ENCODE measurements at regions not wholly inside any gene's neighbourhood (a gene's known extent, or its start where the extent isn't known, plus 50 kb on each side); places are given as distances from the start of the nearest gene placed in this dataset.

GRCh38 chr13:73966331-73966730 is 167.9 kb downstream of the KLF12 start:
- no peak for DNase-seq (ENCODE audit: low spot score)

- no peak for DNase-seq (ENCODE audit: low spot score)
Measured at GRCh38 chr13:73962284-73962683, 171.9 kb downstream of the KLF12 start.

GRCh38 chr13:73961181-73961580 is 173.0 kb downstream of the KLF12 start:
- no peak for DNase-seq (ENCODE audit: low spot score)

- DNase-seq (ENCODE audit: low spot score) = no peak
Measured at GRCh38 chr13:73960474-73960873, 173.7 kb downstream of the KLF12 start.

GRCh38 chr13:73958657-73959397 is 175.4 kb downstream of the KLF12 start:
- DNase-seq (ENCODE audit: low spot score) = no peak

GRCh38 chr13:73957889-73958288 is 176.3 kb downstream of the KLF12 start:
- DNase-seq (ENCODE audit: low spot score) = no peak

- DNase-seq (ENCODE audit: low spot score) = no peak
Measured at GRCh38 chr13:73956795-73957408, 177.3 kb downstream of the KLF12 start.

GRCh38 chr13:73955977-73956500 is 178.2 kb downstream of the KLF12 start:
- DNase-seq (ENCODE audit: low spot score) = no peak

- no peak for DNase-seq (ENCODE audit: low spot score)
Measured at GRCh38 chr13:73954808-73955207, 179.4 kb downstream of the KLF12 start.

GRCh38 chr13:73952648-73953047 is 181.6 kb downstream of the KLF12 start:
- no peak for DNase-seq (ENCODE audit: low spot score)

GRCh38 chr13:73948848-73949529 is 185.2 kb downstream of the KLF12 start:
- no peak for DNase-seq (ENCODE audit: low spot score)

- no peak for DNase-seq (ENCODE audit: low spot score)
Measured at GRCh38 chr13:73945871-73946270, 188.3 kb downstream of the KLF12 start.

- DNase-seq (ENCODE audit: low spot score) = no peak
Measured at GRCh38 chr13:73945382-73945781, 188.8 kb downstream of the KLF12 start.

- DNase-seq (ENCODE audit: low spot score) = no peak
Measured at GRCh38 chr13:73943965-73944233, 190.3 kb downstream of the KLF12 start.

GRCh38 chr13:73943137-73943964 is 190.9 kb downstream of the KLF12 start:
- no peak for DNase-seq (ENCODE audit: low spot score)

GRCh38 chr13:73941752-73942151 is 192.5 kb downstream of the KLF12 start:
- DNase-seq (ENCODE audit: low spot score) = no peak

- no peak for DNase-seq (ENCODE audit: low spot score)
Measured at GRCh38 chr13:73940098-73940497, 194.1 kb downstream of the KLF12 start.

- no peak for DNase-seq (ENCODE audit: low spot score)
Measured at GRCh38 chr13:73939603-73940002, 194.6 kb downstream of the KLF12 start.

GRCh38 chr13:73939071-73939380 is 195.2 kb downstream of the KLF12 start:
- no peak for DNase-seq (ENCODE audit: low spot score)

GRCh38 chr13:73938372-73939070 is 195.7 kb downstream of the KLF12 start:
- DNase-seq (ENCODE audit: low spot score) = no peak

GRCh38 chr13:73937441-73937840 is 196.8 kb downstream of the KLF12 start:
- DNase-seq (ENCODE audit: low spot score) = no peak

- DNase-seq (ENCODE audit: low spot score) = no peak
Measured at GRCh38 chr13:73935991-73936390, 198.2 kb downstream of the KLF12 start.

Measured in SW480 (cell line).